ENCODE measurements at regions not wholly inside any gene's neighbourhood (a gene's known extent, or its start where the extent isn't known, plus 50 kb on each side); places are given as distances from the start of the nearest gene placed in this dataset.

DNA sequence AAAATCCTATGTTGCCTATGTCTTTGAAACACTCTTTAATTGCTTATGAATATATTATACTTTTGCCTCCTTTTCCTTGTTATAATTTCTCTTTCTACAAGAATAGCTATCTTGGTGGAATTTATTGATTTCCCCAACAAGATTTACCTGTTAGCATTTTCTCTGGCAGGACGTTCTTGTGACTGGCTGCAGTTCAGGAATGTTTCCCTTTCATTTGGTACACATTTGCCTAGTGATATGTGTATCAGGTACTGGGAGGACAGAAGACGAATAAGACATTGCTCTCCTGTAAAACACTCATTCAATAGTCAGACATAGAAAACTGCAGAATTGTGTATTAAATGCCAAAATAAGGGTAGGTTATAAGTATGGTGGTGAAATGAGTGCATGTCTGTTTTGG is 279.9 kb downstream of the FAT3 start:
- DNase-seq (ENCODE audit: low spot score): no peak
- TF ChIP-seq, protein P1, sequence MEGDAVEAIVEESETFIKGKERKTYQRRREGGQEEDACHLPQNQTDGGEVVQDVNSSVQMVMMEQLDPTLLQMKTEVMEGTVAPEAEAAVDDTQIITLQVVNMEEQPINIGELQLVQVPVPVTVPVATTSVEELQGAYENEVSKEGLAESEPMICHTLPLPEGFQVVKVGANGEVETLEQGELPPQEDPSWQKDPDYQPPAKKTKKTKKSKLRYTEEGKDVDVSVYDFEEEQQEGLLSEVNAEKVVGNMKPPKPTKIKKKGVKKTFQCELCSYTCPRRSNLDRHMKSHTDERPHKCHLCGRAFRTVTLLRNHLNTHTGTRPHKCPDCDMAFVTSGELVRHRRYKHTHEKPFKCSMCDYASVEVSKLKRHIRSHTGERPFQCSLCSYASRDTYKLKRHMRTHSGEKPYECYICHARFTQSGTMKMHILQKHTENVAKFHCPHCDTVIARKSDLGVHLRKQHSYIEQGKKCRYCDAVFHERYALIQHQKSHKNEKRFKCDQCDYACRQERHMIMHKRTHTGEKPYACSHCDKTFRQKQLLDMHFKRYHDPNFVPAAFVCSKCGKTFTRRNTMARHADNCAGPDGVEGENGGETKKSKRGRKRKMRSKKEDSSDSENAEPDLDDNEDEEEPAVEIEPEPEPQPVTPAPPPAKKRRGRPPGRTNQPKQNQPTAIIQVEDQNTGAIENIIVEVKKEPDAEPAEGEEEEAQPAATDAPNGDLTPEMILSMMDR (IDR thresholded peaks at IDR 0.05; ENCODE audit: borderline replicate concordance, control extremely low read depth, extremely low read depth, insufficient read depth, missing control alignments): no peak
- in situ Hi-C loops (cut with MboI; ENCODE audit: low sequenced_read_pairs, unreplicated experiment): no loop called here

DNA sequence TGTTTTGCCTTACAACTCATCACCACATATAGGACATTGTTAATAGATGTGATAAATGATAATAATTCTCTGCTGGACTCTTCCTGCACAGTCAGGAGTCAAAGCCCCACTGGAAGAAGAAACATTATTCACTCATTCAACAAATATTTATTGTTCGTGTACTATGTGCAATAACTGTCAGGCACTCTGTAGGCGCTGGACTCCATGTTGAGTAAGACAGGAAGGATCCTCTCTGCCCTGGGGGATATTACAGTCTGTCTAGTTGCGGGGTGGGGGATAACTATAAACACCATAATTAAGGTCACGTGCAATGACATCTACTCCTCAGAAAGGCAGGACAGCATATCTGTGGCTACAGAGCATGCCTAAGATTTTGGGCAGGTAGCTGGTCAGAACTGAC is 281.1 kb downstream of the FAT3 start:
- in situ Hi-C loops (cut with MboI; ENCODE audit: low sequenced_read_pairs, unreplicated experiment): no loop called here
- TF ChIP-seq, protein P1 (IDR thresholded peaks at IDR 0.05; ENCODE audit: borderline replicate concordance, control extremely low read depth, extremely low read depth, insufficient read depth, missing control alignments): no peak
- no peak for DNase-seq (ENCODE audit: low spot score)

DNA sequence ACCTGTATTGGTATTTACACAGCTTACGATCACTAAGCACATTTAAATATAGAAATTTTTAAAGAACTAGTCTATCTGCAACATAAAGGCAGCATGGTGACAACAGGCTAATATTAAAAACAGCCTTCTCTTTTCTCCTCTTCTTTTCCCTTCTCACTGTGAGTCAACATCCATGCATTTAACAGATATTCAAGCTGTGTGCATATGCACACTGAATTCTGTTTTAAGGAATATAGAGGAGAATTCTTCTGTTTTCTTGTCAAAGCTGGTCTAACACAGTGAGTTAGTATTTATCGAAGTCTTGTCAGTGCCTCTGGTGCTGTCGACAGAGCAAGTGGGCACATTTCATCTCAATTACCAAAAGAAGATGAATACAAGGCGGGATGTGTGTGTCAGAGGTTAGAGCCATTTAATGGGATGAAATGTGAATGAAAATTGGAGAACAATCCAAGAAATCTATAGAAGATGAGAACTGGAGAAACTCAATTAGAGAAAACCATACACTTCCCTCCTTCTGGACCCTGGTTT is 282.3 kb downstream of the FAT3 start:
- TF ChIP-seq, protein P1 (IDR thresholded peaks at IDR 0.05; ENCODE audit: borderline replicate concordance, control extremely low read depth, extremely low read depth, insufficient read depth, missing control alignments): no peak
- no peak for DNase-seq (ENCODE audit: low spot score)
- in situ Hi-C loops (cut with MboI; ENCODE audit: low sequenced_read_pairs, unreplicated experiment): no loop called here

DNA sequence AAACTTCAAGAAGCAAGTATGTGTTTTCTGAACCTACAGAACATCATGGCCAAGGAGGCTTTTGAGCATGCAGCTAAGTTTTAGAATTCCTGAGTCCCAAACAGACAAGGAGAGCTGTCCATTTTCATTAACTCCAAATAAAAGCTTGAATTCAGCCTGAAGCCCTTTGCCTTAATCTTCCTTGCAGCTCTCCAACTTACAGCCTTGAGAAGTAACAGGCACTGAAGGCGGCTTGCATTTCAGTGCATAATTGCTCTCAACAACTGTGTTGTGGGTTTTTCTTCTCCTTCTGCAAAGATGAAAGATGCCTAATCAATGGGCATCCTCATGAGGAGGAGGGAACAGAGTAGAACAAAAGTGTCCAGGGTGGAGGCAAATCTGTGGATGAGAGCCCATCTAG is 286.0 kb downstream of the FAT3 start:
- in situ Hi-C loops (cut with MboI; ENCODE audit: low sequenced_read_pairs, unreplicated experiment): no loop called here
- TF ChIP-seq, protein P1 (IDR thresholded peaks at IDR 0.05; ENCODE audit: borderline replicate concordance, control extremely low read depth, extremely low read depth, insufficient read depth, missing control alignments): no peak
- DNase-seq (ENCODE audit: low spot score): no peak

DNA sequence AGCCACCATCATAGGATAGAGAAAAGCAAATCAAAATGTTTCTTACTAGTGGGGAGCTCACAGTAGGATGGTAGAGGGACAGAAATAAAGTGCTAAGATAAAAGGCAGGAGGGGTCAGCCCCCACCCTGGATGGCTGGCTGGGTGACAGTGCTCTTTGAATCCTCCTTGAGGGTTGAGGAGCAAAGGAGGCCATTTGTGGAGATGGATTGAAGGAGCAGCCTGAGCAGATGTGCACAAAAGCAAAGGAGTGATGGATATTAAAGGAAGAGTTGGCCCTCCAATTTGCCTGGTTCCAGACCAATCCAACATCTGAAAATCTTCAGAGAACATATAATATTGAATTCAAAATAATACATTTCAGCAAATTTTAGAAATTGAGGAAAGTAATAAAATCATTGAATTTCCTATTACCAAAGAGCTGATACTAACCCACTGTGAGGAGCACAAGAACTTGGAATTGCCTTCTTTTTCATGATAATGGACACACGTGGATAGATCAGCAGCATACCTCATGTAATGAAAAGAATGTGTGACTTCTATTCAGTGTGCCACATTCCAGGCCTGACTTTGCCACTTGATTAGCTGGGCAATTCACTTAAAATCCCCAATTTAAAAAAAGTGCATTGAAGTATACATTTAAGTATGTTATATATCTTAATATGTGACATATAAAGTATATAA is 287.0 kb downstream of the FAT3 start:
- in situ Hi-C loops (cut with MboI; ENCODE audit: low sequenced_read_pairs, unreplicated experiment): no loop called here
- TF ChIP-seq, protein P1 (IDR thresholded peaks at IDR 0.05; ENCODE audit: borderline replicate concordance, control extremely low read depth, extremely low read depth, insufficient read depth, missing control alignments): no peak
- DNase-seq (ENCODE audit: low spot score): no peak

DNA sequence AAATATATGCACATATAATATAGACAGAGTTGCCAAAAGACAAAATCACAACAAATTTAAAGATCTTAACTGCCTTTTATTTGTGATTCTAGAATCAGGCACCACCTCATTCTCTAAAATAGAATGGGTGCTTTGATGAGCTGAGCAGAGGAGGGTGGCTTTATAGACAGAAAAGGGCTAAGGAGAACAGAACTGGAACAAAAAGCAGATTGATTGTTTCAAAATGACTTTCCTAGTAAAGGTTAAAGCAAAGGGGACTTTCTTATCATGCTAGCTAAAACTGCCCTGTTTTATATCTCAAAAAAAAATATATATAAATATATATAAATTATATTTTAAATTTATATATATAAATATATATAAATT is 287.6 kb downstream of the FAT3 start:
- in situ Hi-C loops (cut with MboI; ENCODE audit: low sequenced_read_pairs, unreplicated experiment): no loop called here
- no peak for DNase-seq (ENCODE audit: low spot score)
- TF ChIP-seq, protein P1 (IDR thresholded peaks at IDR 0.05; ENCODE audit: borderline replicate concordance, control extremely low read depth, extremely low read depth, insufficient read depth, missing control alignments): no peak
